Chondrocyte (in vitro differentiated cells): ENCODE measurements at regions not wholly inside any gene's neighbourhood (a gene's known extent, or its start where the extent isn't known, plus 50 kb on each side); places are given as distances from the start of the nearest gene placed in this dataset.

Experiments used
- DNase-seq: peaks from one replicate; pipeline ENCODE4 v3.0.0; 2021; ENCODE audit warnings: mixed read lengths, low spot score
- H3K27ac Mint-ChIP-seq: one replicate; pipeline ENCODE4 v1.8.0; 2021; ENCODE audit warnings: mild to moderate bottlenecking, moderate library complexity, mixed read lengths; ENCODE audit not compliant: unreplicated experiment
- H3K27me3 Mint-ChIP-seq: 2 replicates; pipeline ENCODE4 v1.8.0; 2021; ENCODE audit warnings: low read depth, mixed read lengths
- H3K36me3 Mint-ChIP-seq: 2 replicates; pipeline ENCODE4 v1.8.0; 2021; ENCODE audit warnings: low read depth, mixed read lengths
- H3K4me1 Mint-ChIP-seq: 2 replicates; pipeline ENCODE4 v1.8.0; 2021; ENCODE audit warnings: low read depth, mild to moderate bottlenecking, mixed read lengths
- H3K4me3 Mint-ChIP-seq: one replicate; pipeline ENCODE4 v1.8.0; 2021; ENCODE audit warnings: mild to moderate bottlenecking, moderate library complexity, mixed read lengths; ENCODE audit not compliant: unreplicated experiment
- H3K9me3 Mint-ChIP-seq: 2 replicates; pipeline ENCODE4 v1.8.0; 2021; ENCODE audit warnings: low read depth, mixed read lengths
- TF ChIP-seq, protein P1 (sequence below): fragments of 200-600 bp; sonication (generic); IDR thresholded peaks from 2 replicates; pipeline ENCODE4 v1.5.0; 2021; ENCODE audit warnings: antibody characterized with exemption, mild to moderate bottlenecking, moderate library complexity

DNA sequence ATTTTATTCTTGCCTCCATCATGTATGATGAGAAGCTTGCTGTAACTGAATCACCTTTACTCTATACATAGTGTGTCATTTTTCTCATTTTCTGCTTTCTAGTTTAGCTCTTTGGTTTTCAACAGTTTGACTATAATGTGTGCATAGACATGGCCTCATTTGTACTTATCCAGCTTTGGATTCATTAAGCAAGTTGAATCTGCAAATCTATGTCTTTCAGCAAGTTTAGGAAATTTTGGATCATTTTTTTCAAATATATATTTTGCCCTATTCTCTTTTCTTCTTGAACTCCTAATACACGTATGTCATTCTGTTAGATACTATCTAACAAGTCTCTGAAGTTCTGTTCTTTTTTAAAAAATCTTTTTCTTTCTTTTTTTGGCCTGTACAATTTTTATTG, 57.8 kb downstream of the PRLHR start:
- peaks cover 2% of the 10 kb centered on the region for H3K36me3 Mint-ChIP-seq
- TF ChIP-seq, protein P1, sequence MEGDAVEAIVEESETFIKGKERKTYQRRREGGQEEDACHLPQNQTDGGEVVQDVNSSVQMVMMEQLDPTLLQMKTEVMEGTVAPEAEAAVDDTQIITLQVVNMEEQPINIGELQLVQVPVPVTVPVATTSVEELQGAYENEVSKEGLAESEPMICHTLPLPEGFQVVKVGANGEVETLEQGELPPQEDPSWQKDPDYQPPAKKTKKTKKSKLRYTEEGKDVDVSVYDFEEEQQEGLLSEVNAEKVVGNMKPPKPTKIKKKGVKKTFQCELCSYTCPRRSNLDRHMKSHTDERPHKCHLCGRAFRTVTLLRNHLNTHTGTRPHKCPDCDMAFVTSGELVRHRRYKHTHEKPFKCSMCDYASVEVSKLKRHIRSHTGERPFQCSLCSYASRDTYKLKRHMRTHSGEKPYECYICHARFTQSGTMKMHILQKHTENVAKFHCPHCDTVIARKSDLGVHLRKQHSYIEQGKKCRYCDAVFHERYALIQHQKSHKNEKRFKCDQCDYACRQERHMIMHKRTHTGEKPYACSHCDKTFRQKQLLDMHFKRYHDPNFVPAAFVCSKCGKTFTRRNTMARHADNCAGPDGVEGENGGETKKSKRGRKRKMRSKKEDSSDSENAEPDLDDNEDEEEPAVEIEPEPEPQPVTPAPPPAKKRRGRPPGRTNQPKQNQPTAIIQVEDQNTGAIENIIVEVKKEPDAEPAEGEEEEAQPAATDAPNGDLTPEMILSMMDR, result no peak
- peaks cover 9% of the 10 kb centered on the region for H3K9me3 Mint-ChIP-seq
- H3K27me3 Mint-ChIP-seq, result peaks cover 29% of the 10 kb centered on the region
- no peak overlapping the region for H3K27ac Mint-ChIP-seq
- no peak overlapping the region for H3K4me3 Mint-ChIP-seq
- H3K4me1 Mint-ChIP-seq, result no peaks in the 10 kb centered on the region
- no peak for DNase-seq

DNA sequence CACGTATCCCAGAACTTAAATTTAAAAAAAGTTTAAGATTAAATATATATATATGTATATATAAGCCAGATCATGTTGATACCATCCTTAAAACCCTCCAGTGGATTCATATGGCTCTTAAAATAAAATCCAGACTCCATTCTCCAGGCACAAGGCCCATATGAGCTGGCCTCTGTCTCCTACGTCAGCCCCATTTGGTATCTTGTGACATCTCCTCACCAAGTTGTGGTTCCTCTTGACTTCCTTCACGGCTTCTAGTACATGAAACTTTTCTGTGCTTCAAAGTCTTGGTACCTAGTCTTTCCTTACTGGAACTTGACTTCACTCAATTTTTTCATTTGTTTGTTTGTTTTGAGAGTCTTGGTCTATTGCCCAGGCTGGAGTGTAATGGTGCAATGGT, 61.3 kb downstream of the PRLHR start:
- no peak for DNase-seq
- H3K4me1 Mint-ChIP-seq, result no peaks in the 10 kb centered on the region
- TF ChIP-seq, protein P1, result no peak
- no peak overlapping the region for H3K27ac Mint-ChIP-seq
- peaks cover 9% of the 10 kb centered on the region for H3K9me3 Mint-ChIP-seq
- H3K27me3 Mint-ChIP-seq, result peaks cover 16% of the 10 kb centered on the region
- no peak overlapping the region for H3K4me3 Mint-ChIP-seq
- peaks cover 2% of the 10 kb centered on the region for H3K36me3 Mint-ChIP-seq

DNA sequence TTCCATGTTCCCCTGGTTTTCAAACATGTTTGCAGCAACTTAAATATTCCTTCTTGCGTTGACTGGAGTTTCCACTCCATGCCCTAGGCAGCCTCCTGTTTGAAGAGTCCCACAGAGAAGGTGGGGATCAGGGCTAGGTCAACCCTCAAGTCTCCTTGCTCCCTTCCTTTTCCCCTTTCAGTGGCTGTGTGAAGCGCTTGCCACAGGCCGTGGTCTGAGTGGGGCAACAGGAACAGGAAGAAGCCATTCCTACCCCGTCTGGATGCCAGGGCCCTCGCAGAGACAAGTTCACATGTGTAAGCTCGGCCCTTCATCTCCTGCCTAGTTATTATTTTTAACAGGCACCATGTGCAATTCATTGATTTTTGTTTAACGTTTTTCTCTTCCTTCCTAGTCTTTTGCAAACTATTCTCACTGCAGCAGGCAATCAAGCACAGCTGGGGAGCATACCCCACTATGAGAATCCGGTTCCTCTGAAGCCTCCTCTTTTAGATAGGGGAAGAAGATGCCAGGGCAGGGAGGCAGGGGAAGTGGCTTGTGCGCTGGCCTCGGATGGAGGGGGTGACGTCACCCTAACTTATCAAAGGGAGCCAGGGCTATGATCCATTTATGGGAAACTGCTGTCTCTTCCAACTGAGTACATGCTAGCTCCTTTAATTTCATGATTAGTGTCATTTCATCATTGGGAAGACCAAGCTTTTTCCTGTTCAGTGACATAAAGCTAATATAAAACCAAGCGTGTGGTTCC, 64.2 kb downstream of the PRLHR start:
- Mint-ChIP-seq H3K4me1 (no peaks in the 10 kb centered on the region), H3K27ac (no peak overlapping the region), H3K9me3 (peaks cover 3% of the 10 kb centered on the region), H3K4me3 (no peak overlapping the region), H3K36me3 (no peaks in the 10 kb centered on the region), H3K27me3 (peaks cover 4% of the 10 kb centered on the region)
- DNase-seq, result no peak
- TF ChIP-seq, protein P1, result no peak

DNA sequence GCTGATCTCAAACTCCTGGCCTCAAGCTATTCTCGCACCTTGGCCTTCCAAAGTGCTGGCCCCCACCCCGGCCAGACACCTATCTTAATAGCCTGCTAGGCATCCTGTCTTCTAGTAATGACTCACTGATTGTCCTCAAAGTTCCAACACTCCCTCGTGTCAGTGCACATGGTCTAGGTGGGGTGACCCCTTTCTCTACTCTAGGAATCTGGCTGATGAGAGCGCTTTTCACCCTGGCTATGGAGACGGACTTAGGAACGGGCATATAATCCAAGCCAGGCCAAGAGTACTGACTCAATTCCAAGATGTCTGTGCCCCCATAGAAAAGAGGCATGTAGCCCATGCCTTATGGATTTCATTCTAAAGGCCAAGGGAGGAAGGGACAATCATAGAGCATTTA, 67.0 kb downstream of the PRLHR start:
- Mint-ChIP-seq H3K27ac (no peak overlapping the region), H3K36me3 (no peaks in the 10 kb centered on the region), H3K4me3 (no peak overlapping the region), H3K4me1 (no peaks in the 10 kb centered on the region), H3K9me3 (no peaks in the 10 kb centered on the region), H3K27me3 (peaks cover 4% of the 10 kb centered on the region)
- TF ChIP-seq, protein P1, result no peak
- no peak for DNase-seq

DNA sequence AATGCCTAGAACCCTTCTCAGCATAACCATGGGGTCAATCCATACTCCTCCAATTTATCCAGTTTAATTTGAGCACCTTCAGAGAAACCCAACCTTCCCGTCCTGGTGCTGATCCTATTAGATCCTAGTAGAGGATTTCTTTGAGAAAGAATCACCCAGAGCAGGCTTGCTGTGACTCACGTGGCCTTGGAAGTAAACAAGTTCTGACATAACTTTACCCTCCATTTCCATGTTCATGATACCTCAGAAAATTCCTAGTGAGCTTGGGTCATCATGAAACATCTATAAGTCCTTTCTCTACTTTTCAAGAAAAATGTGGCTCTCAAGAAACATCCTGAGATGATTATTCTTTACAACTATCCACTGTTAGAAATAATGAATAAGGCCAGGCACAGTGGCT, 71.7 kb downstream of the PRLHR start:
- Mint-ChIP-seq H3K4me3 (no peak overlapping the region), H3K27me3 (peaks cover 2% of the 10 kb centered on the region), H3K36me3 (no peaks in the 10 kb centered on the region), H3K27ac (no peak overlapping the region), H3K9me3 (no peaks in the 10 kb centered on the region), H3K4me1 (peaks cover 4% of the 10 kb centered on the region)
- no peak for DNase-seq
- TF ChIP-seq, protein P1, result no peak
